NCI-H2107 treated with DMSO at 0.1 percent for 48 hours (cell line): ENCODE measurements at regions not wholly inside any gene's neighbourhood (a gene's known extent, or its start where the extent isn't known, plus 50 kb on each side); places are given as distances from the start of the nearest gene placed in this dataset.
"Not testable (repeated sequence)": the region's sequence is repeated elsewhere in the genome, so short reads cannot be mapped to it uniquely, and the experiment has no call there.

ENCODE experiments used
- DNase-seq: peaks from one replicate; lab custom pipeline; 2025; ENCODE audit not compliant: unreplicated experiment; lab: John Stamatoyannopoulos, UW

DNA sequence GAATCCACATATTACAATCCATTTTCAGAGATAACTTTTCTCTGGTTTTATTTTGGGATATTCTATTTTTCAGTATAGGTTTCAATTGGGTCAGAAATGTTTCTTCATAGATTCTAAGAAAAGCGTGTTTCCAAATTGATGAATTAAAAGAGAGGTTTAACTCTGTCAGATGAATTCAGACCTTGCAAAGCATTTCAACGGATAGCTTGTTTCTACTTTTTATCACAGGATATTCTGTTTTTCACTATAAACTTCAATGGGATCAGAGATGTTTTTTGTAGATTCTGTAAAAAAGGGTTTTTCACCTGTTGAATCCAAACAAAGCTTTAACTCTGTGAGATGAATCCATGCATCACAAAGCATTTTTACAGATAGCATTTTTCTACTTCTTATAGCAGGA, 1498.1 kb downstream of the UQCRFS1 start:
- DNase-seq, result no peak

DNA sequence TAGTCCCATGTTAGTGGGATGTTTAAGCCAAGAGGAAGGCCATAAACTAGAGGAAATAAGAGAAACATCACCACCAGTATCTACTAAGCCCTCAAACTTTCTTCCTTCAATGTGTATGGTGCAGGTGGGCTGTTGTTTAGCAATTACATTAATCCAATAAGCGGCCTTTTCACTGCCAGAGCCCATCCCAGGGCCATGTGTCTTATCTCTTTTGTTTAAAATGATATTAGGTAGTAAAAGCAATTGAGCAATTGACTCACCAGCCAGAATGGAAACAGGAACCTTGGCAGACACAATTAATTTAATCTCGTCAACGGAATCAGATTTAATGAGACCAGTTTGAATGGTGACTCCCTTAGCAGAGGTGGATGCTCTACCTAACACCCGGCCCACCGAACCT, 1503.5 kb downstream of the UQCRFS1 start:
- no peak for DNase-seq

- DNase-seq, result not testable (repeated sequence)
These were observed 1504.0 kb downstream of the UQCRFS1 start for GRCh38 chr19:27708986-27709385.

DNA sequence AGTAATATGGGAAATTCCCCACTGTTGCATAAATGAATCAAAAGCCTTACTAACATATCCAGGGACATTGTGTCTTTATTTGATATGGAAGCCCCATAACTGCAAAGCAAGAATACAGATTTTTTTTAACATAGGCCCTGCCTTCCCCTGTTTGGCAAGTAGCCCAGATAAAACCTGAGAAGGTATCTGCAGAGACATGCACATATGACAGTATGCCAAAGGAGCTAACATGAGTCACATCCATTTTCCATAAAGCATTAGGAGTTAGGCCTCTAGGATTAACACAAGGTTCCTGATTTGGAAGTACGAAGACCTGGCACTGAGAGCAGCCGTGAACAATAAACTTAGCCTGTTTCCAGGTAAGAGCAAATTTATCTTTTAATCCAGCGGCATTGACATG, 1505.9 kb downstream of the UQCRFS1 start:
- not testable (repeated sequence) for DNase-seq

GRCh38 chr19:27705896-27706295, 1507.1 kb downstream of the UQCRFS1 start:
- DNase-seq, result no peak

DNA sequence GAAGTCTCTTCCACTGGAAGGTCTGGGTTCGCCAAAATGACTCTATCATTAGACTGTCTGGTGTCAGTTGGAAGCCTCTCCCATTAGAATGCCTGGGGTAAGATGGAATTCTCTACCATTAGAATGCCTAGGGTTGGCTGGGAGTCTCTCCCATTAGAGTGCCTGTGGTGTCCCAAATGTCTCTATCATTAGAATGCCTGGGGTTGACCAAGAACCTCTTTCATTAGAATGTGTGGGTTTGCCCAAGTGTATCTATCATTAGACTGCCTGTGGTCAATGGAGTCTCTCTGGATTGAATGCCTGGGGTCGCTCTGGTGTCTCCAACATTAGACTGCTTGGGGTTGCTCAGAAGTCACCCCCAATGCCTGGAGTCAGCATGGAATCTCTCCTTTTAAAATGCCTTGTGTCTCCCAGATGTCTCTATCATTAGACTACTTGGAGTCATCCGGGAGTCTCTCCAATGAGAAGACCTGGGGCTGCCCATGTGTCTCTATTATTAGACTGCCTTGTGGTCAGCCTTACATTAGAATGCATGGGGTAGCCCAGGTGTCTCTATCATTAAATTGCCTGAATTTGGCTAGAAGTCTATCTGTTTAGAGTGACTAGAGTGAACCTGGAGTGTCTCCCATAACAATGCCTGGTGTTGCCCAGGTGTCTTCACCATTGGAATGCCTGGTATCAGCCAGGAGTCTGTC, 1518.4 kb downstream of the UQCRFS1 start:
- no peak for DNase-seq

DNA sequence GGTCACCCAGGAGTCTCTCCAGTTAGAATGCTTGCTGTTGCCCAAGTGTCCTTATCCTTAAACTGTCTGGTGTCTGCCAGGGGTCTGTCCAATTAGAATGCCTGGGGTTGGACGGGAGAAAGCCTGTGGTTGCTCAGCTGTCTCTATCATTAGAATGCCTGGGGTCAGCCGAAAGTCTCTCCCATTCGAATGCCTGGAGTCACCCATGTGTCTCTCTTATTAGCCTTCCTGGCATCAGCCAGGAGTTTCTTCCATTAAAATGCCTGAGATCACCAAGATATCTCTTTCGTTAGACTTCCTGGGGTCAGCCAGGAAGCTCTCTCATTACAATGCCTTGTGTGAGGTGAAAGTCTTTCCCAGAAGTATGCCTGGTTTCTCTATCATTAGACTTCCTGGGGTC, 1521.0 kb downstream of the UQCRFS1 start:
- no peak for DNase-seq

DNA sequence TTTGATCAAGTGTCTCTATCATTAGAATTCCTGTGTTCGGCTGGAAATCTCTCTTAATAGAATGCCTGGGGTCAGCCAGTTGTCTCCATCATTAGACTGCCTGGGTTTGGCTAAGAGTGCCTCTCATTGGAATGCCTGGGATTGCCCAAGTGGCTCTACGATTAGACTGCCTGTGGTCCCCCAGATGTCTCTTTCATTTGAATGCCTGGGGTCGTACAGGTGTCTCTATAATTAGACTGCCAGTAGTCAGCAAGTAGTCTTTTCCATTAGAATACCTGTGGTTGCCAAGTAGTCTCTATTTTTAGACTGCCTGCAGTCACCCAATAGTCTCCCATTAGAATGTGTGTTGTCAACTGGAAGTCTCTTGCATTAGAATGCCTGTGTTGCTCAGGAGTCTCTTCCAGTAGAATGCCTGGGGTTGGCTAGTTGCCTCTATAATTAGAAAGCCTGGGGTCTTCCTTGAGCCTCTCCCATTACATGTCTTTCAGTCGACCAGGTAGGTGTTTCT, 1523.2 kb downstream of the UQCRFS1 start:
- no peak for DNase-seq

DNA sequence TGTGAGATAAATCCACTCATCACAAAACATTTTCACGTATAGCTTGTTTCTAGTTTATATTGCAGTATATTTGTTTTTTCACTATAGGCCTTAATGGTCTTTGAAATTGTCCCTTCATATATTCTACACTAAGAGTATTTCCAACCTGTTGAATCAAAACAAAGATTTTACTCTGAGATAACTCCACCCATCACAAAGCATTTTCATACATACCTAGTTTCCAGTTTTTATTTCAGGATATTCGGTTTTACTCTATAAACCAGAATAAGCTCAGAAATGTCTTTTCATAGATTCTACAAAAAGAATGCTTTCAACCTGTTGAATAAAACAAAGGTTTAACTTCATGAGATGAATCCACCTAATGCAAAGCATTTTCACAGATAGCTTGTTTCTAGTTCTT, 1528.7 kb downstream of the UQCRFS1 start:
- DNase-seq, result no peak

DNA sequence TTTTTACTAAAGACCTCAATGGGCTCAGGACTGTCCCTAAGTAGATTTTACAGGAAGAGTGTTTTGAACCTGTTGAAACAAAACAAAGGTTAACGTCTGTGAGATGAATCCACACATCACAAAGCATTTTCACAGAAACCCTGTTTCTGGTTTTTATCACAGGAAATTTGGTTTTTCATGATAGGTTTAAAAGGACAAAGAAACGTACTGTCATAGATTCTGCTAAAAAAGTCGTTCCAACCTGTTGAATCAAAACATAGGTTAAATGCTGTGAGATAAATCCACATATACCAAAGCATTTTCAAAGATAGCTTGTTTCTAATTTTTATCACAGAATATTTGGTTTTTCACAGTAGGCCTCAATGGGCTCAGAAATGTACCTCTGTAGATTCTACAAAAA, 1531.0 kb downstream of the UQCRFS1 start:
- no peak for DNase-seq

GRCh38 chr19:27679905-27680304, 1533.0 kb downstream of the UQCRFS1 start:
- DNase-seq, result no peak

DNA sequence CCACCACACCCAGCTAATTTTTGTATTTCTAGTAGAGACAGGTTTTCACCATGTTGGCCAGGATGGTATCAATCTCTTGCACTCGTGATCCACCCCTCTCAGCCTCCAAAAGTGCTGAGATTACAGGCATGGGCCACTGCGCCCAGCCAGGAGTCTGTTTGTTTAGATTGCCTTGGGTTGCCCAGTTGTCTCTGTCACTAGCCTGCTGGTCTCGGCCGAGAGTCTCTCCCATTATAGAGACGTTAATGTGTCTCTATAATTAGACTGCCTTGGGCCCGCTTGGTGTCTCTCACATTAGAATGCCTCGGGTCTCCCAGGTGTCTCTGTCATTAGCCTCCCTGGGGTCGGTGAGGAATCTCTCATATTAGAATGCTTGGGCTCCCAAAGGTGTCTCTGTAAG, 1533.6 kb downstream of the UQCRFS1 start:
- DNase-seq, result no peak

- no peak for DNase-seq
These were observed 1536.1 kb downstream of the UQCRFS1 start for GRCh38 chr19:27676877-27677276.

GRCh38 chr19:27676334-27676733, 1536.6 kb downstream of the UQCRFS1 start:
- no peak for DNase-seq

- no peak for DNase-seq
These were observed 1537.2 kb downstream of the UQCRFS1 start for GRCh38 chr19:27675771-27676170.

DNA sequence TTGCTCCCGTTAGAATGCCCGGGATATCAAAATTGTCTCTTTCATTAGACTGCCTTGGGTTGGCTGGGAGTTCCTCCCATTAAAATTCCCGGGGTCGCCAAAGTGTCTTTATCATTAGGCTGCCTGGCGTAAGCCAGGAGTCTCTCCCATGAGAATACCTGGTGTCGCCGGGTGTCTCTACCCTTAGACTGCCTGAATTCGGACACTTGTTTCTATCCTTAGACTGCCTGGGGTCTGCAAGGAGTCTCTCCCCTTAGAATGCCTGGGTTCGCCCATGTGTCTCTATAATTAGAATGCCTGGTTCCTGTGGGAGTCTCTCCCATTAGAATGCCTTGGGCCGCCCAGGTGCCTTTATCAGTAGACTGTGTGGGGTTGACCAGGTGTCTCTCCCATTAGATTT, 1538.2 kb downstream of the UQCRFS1 start:
- no peak for DNase-seq

DNA sequence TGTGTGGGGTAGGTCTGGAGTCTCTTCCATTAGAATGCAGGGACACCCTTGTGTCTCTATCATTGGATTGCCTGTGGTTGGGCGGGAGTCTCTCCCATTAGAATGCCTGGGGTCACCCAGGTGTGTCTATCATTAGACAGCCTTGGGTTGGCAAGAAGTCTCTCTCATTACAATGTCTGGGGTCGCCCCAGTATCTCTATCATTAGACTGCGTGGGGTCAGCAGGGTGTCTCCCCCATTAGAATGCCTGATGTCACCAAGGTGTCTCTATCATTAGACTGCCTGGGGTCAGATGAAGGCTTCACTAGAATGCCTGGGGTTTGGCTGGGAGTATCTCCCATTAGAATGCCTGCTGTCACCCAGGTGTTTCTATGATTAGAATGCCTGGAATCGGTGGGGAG, 1539.0 kb downstream of the UQCRFS1 start:
- no peak for DNase-seq

- DNase-seq, result no peak
These were observed 1540.5 kb downstream of the UQCRFS1 start for GRCh38 chr19:27672309-27673047.

DNA sequence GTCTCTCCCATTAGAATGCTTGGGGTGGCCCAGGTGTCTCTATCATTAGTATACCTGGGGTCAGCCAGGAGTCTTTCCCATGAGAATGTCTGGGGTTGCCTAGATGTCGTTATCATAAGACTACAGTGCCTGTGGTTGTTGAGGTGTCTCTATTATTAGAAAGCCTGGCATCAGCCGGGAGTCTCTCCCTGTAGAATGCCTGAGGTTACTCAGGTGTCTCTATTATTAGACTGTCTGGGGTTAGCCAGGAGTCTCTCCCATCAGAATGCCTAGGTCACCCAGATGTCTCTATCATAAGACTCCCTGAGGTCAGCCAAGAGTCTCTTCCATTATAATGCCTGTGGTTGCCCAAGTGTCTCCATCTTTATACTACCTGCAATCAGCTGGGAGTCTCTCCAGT, 1541.1 kb downstream of the UQCRFS1 start:
- no peak for DNase-seq

DNA sequence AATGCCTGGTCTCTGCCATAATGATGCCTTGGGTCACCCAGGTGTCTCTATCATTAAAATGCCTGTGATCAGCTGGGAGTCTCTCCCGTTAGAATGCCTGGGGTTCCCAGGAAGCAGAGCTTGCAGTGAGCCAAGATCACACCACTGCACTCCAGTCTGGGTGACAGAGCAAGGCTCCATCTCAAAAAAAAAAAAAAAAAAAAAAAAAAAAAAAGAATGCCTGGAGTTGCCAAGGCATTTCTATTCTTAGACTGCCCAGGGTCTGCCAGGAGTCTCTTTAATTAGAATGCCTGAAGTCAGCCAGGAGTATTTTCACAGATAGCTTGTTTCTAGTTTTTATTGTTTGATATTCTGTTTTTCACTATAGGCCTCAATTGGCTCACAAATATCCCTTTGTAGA, 1552.5 kb downstream of the UQCRFS1 start:
- DNase-seq, result no peak

- DNase-seq, result no peak
These were observed 1555.5 kb downstream of the UQCRFS1 start for GRCh38 chr19:27657271-27658051.
